ENCODE measurements at regions not wholly inside any gene's neighbourhood (a gene's known extent, or its start where the extent isn't known, plus 50 kb on each side); places are given as distances from the start of the nearest gene placed in this dataset.

DNA sequence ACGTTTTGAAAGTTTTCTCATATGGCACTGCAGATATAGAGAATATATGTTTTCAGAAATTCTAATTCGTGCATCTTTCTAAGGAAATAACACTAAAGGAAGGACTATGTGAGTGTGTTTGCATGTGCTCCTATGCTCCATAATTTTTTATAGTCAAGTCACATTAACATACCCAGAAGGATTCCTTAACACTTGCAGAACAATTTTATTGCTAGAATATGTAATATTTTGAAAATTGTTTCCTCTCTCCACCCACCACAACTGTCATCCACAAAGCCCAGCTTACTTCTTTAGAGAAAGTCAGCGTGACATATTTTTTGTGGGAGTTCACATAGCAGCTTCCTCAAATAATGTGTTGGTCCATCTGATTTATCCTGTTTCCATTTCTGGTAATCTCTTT is 604.6 kb upstream of the MGAT4C start:
- no CpG with 5 or more reads among the region's 3 CpGs for WGBS (ENCODE audit: insufficient coverage)
- POLR2A ChIA-PET, result no interaction called here
- H3K4me1 Mint-ChIP-seq, result no peaks in the 10 kb centered on the region
- H3K27ac Mint-ChIP-seq, result no peak overlapping the region
- no peaks in the 10 kb centered on the region for H3K27me3 Mint-ChIP-seq
- DNase-seq (no peak), ATAC-seq (ENCODE audit: low read depth) (no peak)
- Histone ChIP-seq H3K9ac (ENCODE audit: low read length) (no peak overlapping the region), H3K4me3 (ENCODE audit: control extremely low read depth in 1 of 5, extremely low read depth in 1 of 5, insufficient read depth in 1 of 5, low read depth in 2 of 5, low read length in 4 of 5) (no peak overlapping the region), H3K9me3 (ENCODE audit: control extremely low read depth in 1 of 3, control insufficient read depth in 2 of 3, insufficient read depth in 1 of 3, low read length in 2 of 3) (no peaks in the 10 kb centered on the region), H3K4me2 (replicated peaks; ENCODE audit: low read depth, low read length, poor library complexity, severe bottlenecking) (no peak overlapping the region), H3K4me1 (ENCODE audit: control insufficient read depth in 2 of 2, insufficient read depth in 2 of 2, low read length in 2 of 2) (no peaks in the 10 kb centered on the region), H3K36me3 (replicated peaks in 1 of 2; ENCODE audit: control extremely low read depth in 1 of 2, control insufficient read depth in 1 of 2, extremely low read depth in 1 of 2, insufficient read depth in 2 of 2, low read length in 1 of 2) (no peaks in the 10 kb centered on the region), H3K79me2 (ENCODE audit: control insufficient read depth, insufficient read depth, low read length) (no peaks in the 10 kb centered on the region), H3K27ac (ENCODE audit: low read length in 2 of 2) (no peak overlapping the region), H3K27me3 (replicated peaks in 1 of 4; ENCODE audit: control extremely low read depth in 1 of 4, control insufficient read depth in 3 of 4, insufficient read depth in 4 of 4, low read length in 3 of 4) (no peaks in the 10 kb centered on the region), H4K20me1 (ENCODE audit: control insufficient read depth, insufficient read depth, low read length, poor library complexity, severe bottlenecking) (no peaks in the 10 kb centered on the region), H2AFZ (ENCODE audit: insufficient read depth, low read depth, low read length, poor library complexity, severe bottlenecking) (no peak overlapping the region)
- CTCF ChIA-PET, result no interaction called here
- intact Hi-C loops (cut with micrococcal nuclease), result loop anchor here (1.0 kb wide), 1 partner anchor 12 kb away; no protein-coding TSS in a partner anchor
- no peak overlapping the region for H3K4me3 Mint-ChIP-seq
- no peak for TF ChIP-seq EZH2 (IDR thresholded peaks at IDR 0.05; ENCODE audit: borderline replicate concordance, insufficient read depth, low read depth, low read length, poor library complexity, severe bottlenecking)
- TF ChIP-seq, protein P1, sequence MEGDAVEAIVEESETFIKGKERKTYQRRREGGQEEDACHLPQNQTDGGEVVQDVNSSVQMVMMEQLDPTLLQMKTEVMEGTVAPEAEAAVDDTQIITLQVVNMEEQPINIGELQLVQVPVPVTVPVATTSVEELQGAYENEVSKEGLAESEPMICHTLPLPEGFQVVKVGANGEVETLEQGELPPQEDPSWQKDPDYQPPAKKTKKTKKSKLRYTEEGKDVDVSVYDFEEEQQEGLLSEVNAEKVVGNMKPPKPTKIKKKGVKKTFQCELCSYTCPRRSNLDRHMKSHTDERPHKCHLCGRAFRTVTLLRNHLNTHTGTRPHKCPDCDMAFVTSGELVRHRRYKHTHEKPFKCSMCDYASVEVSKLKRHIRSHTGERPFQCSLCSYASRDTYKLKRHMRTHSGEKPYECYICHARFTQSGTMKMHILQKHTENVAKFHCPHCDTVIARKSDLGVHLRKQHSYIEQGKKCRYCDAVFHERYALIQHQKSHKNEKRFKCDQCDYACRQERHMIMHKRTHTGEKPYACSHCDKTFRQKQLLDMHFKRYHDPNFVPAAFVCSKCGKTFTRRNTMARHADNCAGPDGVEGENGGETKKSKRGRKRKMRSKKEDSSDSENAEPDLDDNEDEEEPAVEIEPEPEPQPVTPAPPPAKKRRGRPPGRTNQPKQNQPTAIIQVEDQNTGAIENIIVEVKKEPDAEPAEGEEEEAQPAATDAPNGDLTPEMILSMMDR (IDR thresholded peaks at IDR 0.05), result no peak
- H3K9me3 Mint-ChIP-seq (ENCODE audit: insufficient read depth), result no peaks in the 10 kb centered on the region

GRCh38 chr12:86852451-86852850 is 596.3 kb upstream of the MGAT4C start:
- ChIA-PET CTCF (no interaction called here), POLR2A (no interaction called here)
- H3K4me3 Mint-ChIP-seq, result no peak overlapping the region

More at GRCh38 chr12:86852451-86852850, 596.3 kb upstream of the MGAT4C start:
- H3K9me3 Mint-ChIP-seq (ENCODE audit: insufficient read depth), result no peaks in the 10 kb centered on the region
- no peaks in the 10 kb centered on the region for H3K27me3 Mint-ChIP-seq
- Histone ChIP-seq H3K27ac (ENCODE audit: low read length in 2 of 2) (no peak overlapping the region), H3K4me2 (replicated peaks; ENCODE audit: low read depth, low read length, poor library complexity, severe bottlenecking) (no peak overlapping the region), H3K4me3 (ENCODE audit: control extremely low read depth in 1 of 5, extremely low read depth in 1 of 5, insufficient read depth in 1 of 5, low read depth in 2 of 5, low read length in 4 of 5) (no peak overlapping the region), H3K9ac (ENCODE audit: low read length) (no peak overlapping the region), H3K79me2 (ENCODE audit: control insufficient read depth, insufficient read depth, low read length) (no peaks in the 10 kb centered on the region), H3K9me3 (ENCODE audit: control extremely low read depth in 1 of 3, control insufficient read depth in 2 of 3, insufficient read depth in 1 of 3, low read length in 2 of 3) (no peaks in the 10 kb centered on the region), H3K4me1 (ENCODE audit: control insufficient read depth in 2 of 2, insufficient read depth in 2 of 2, low read length in 2 of 2) (no peaks in the 10 kb centered on the region), H4K20me1 (ENCODE audit: control insufficient read depth, insufficient read depth, low read length, poor library complexity, severe bottlenecking) (no peaks in the 10 kb centered on the region), H3K36me3 (replicated peaks in 1 of 2; ENCODE audit: control extremely low read depth in 1 of 2, control insufficient read depth in 1 of 2, extremely low read depth in 1 of 2, insufficient read depth in 2 of 2, low read length in 1 of 2) (no peaks in the 10 kb centered on the region), H2AFZ (ENCODE audit: insufficient read depth, low read depth, low read length, poor library complexity, severe bottlenecking) (no peak overlapping the region), H3K27me3 (replicated peaks in 1 of 4; ENCODE audit: control extremely low read depth in 1 of 4, control insufficient read depth in 3 of 4, insufficient read depth in 4 of 4, low read length in 3 of 4) (no peaks in the 10 kb centered on the region)
- no peak for ATAC-seq (ENCODE audit: low read depth)
- no peak for TF ChIP-seq EZH2 (IDR thresholded peaks at IDR 0.05; ENCODE audit: borderline replicate concordance, insufficient read depth, low read depth, low read length, poor library complexity, severe bottlenecking)
- TF ChIP-seq, protein P1 (IDR thresholded peaks at IDR 0.05), result no peak
- H3K27ac Mint-ChIP-seq, result no peak overlapping the region
- intact Hi-C loops (cut with micrococcal nuclease), result no loop called here
- WGBS (ENCODE audit: insufficient coverage), result no CpG with 5 or more reads among the region's 1 CpG
- DNase-seq, result no peak
- no peaks in the 10 kb centered on the region for H3K4me1 Mint-ChIP-seq

Measured in B cell (primary cell).